ENCODE measurements at regions not wholly inside any gene's neighbourhood (a gene's known extent, or its start where the extent isn't known, plus 50 kb on each side); places are given as distances from the start of the nearest gene placed in this dataset.

DNA sequence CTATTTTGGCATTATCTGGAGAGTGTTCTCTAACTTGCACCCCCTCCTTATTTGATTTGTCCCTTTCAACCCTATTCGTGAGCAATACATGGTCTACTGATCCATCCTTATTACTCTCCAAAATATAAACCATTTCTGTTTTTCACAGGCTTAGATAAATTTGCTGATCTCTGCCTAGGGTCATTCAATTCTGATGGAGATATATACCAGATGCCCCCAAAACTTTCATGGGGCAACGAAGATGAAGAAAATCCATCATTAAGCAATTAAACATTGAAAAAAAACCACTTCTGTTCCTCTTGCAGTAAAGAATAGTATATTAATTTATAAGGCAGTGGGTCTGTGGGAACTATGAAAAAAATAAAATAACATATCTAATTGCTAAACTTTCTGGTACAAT, 313.4 kb downstream of the CASP12 start:
- no peaks in the 10 kb centered on the region for H3K36me3 Mint-ChIP-seq (ENCODE audit: insufficient read depth)
- no peak overlapping the region for H3K27ac Mint-ChIP-seq (ENCODE audit: low read depth)
- H3K9me3 Mint-ChIP-seq = no peaks in the 10 kb centered on the region
- H3K4me1 Mint-ChIP-seq = no peaks in the 10 kb centered on the region
- peaks cover 22% of the 10 kb centered on the region for H3K27me3 Mint-ChIP-seq
- ATAC-seq (replicated peaks; ENCODE audit: extremely low read depth, poor library complexity, severe bottlenecking) (no peak), DNase-seq (ENCODE audit: low spot score in 2 of 2) (no peak)
- no peak overlapping the region for H3K4me3 Mint-ChIP-seq

- Mint-ChIP-seq H3K9me3 (no peaks in the 10 kb centered on the region), H3K27me3 (peaks cover 22% of the 10 kb centered on the region), H3K36me3 (ENCODE audit: insufficient read depth) (no peaks in the 10 kb centered on the region), H3K27ac (ENCODE audit: low read depth) (no peak overlapping the region), H3K4me1 (no peaks in the 10 kb centered on the region), H3K4me3 (no peak overlapping the region)
- ATAC-seq (replicated peaks; ENCODE audit: extremely low read depth, poor library complexity, severe bottlenecking) (no peak), DNase-seq (ENCODE audit: low spot score in 2 of 2) (no peak)
Observed at GRCh38 chr11:104583857-104584256, 314.4 kb downstream of the CASP12 start.

DNA sequence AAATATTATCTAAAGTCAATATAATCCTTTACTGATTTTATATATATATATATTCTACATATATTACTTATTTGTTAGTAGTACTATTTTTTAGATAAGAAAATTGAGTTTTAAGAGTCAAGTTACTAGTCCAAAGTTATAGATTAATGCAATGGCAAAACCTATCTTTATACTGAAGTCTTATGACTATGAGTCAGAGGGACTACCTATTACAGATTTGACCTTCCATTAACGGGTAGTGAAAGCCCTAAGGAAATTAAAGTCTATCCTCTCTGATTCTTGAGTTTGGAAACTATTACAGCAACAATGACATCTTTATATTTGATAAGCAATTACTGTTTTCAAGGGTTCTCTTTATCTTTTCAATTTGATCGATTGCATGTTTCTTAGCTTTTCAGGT, 315.8 kb downstream of the CASP12 start:
- H3K27ac Mint-ChIP-seq (ENCODE audit: low read depth) = no peak overlapping the region
- no peaks in the 10 kb centered on the region for H3K4me1 Mint-ChIP-seq
- ATAC-seq (replicated peaks; ENCODE audit: extremely low read depth, poor library complexity, severe bottlenecking) (no peak), DNase-seq (ENCODE audit: low spot score in 2 of 2) (no peak)
- H3K4me3 Mint-ChIP-seq = no peak overlapping the region
- no peaks in the 10 kb centered on the region for H3K9me3 Mint-ChIP-seq
- no peaks in the 10 kb centered on the region for H3K36me3 Mint-ChIP-seq (ENCODE audit: insufficient read depth)
- H3K27me3 Mint-ChIP-seq = peaks cover 22% of the 10 kb centered on the region

GRCh38 chr11:104581246-104581980, 316.8 kb downstream of the CASP12 start:
- DNase-seq (ENCODE audit: low spot score in 2 of 2) (no peak), ATAC-seq (replicated peaks; ENCODE audit: extremely low read depth, poor library complexity, severe bottlenecking) (no peak)
- Mint-ChIP-seq H3K27me3 (peaks cover 22% of the 10 kb centered on the region), H3K4me1 (no peaks in the 10 kb centered on the region), H3K36me3 (ENCODE audit: insufficient read depth) (no peaks in the 10 kb centered on the region), H3K4me3 (no peak overlapping the region), H3K27ac (ENCODE audit: low read depth) (no peak overlapping the region), H3K9me3 (no peaks in the 10 kb centered on the region)

GRCh38 chr11:104573441-104573990, 324.7 kb downstream of the CASP12 start:
- DNase-seq (ENCODE audit: low spot score in 2 of 2) (no peak), ATAC-seq (replicated peaks; ENCODE audit: extremely low read depth, poor library complexity, severe bottlenecking) (no peak)
- peaks cover 10% of the 10 kb centered on the region for H3K9me3 Mint-ChIP-seq

DNA sequence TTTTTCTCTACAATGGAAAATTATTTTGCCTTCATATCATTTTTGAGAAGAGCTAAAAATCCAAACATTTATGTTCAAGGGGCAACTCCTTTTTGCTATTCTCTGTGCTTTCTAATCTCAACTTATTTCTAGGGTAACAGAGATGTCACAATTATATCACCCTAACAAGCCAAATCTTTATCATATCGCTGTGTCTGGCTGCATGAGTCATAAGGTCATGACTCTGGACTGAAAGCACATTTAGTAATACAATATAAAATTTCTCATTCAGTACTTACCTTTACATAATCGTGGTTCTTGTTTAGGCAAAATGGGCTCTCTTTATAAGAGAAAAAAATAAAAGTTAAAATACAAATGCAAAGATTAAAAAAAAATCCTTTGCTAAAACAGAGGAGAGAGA, 326.0 kb downstream of the CASP12 start:
- H3K4me3 Mint-ChIP-seq = no peak overlapping the region
- no peak for ATAC-seq (replicated peaks; ENCODE audit: extremely low read depth, poor library complexity, severe bottlenecking)
- H3K27me3 Mint-ChIP-seq = no peaks in the 10 kb centered on the region

More at GRCh38 chr11:104573441-104573990, 324.7 kb downstream of the CASP12 start:
- no peaks in the 10 kb centered on the region for H3K4me1 Mint-ChIP-seq
- H3K27ac Mint-ChIP-seq (ENCODE audit: low read depth) = no peak overlapping the region
- H3K36me3 Mint-ChIP-seq (ENCODE audit: insufficient read depth) = no peaks in the 10 kb centered on the region
- no peaks in the 10 kb centered on the region for H3K27me3 Mint-ChIP-seq
- no peak overlapping the region for H3K4me3 Mint-ChIP-seq

DNA sequence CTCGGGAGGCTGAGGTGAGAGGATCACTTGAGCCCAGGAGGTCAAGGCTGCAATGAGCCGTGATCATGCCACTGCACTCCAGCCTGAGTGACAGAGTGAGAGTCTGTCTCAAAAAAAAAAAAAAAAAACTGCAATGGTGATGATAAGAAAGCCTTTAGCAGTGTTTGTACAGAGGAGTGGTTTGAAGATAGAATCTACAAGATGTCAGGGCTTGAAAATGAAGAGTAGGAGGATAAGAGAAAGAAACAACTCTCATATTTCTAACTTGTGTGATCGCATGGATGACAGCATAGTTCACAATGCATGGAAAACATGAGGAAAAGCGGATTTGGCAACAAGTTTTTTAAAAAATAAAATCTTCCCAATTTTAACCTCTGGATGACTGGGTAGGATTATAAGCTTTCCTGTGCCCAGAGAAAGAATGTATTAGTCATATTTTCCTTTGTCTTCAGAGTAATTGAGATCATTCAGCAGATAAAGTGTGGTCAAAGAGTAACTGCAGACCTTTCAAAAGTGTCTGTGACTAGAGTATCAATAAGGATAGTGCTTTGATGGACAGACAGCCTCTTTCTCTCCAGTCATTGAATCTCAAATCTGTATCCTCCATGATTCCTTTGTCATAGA, 328.1 kb downstream of the CASP12 start:
- Mint-ChIP-seq H3K27me3 (no peaks in the 10 kb centered on the region), H3K27ac (ENCODE audit: low read depth) (no peak overlapping the region)

More for the DNA sequence above, 326.0 kb downstream of the CASP12 start:
- H3K4me1 Mint-ChIP-seq = no peaks in the 10 kb centered on the region
- no peaks in the 10 kb centered on the region for H3K36me3 Mint-ChIP-seq (ENCODE audit: insufficient read depth)
- DNase-seq (ENCODE audit: low spot score in 2 of 2) = no peak
- H3K27ac Mint-ChIP-seq (ENCODE audit: low read depth) = no peak overlapping the region
- H3K9me3 Mint-ChIP-seq = peaks cover 10% of the 10 kb centered on the region

DNA sequence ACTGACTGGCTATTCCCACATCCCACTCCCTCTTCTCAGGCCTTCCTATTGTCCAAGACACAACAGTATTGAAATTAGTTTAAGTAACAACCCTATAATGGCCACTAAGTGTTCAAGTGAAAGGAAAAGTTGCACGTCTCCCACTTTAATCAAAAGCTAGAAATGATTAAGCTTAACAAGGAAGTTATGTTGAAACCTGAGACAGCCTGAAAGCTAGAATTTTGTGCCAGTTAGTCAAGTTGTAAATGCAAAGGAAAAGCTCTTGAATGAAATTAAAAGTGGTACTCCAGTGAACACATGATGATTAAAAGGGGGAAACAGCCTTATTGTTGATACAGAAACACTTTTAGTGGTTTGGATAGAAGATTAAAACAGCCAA, 332.7 kb downstream of the CASP12 start:
- H3K27ac Mint-ChIP-seq (ENCODE audit: low read depth) = no peak overlapping the region
- H3K9me3 Mint-ChIP-seq = no peaks in the 10 kb centered on the region
- H3K4me3 Mint-ChIP-seq = no peak overlapping the region
- ATAC-seq (replicated peaks; ENCODE audit: extremely low read depth, poor library complexity, severe bottlenecking) = no peak
- no peaks in the 10 kb centered on the region for H3K36me3 Mint-ChIP-seq (ENCODE audit: insufficient read depth)
- H3K4me1 Mint-ChIP-seq = no peaks in the 10 kb centered on the region
- no peaks in the 10 kb centered on the region for H3K27me3 Mint-ChIP-seq
- DNase-seq (ENCODE audit: low spot score in 2 of 2) = no peak

More for the DNA sequence above, 328.1 kb downstream of the CASP12 start:
- Mint-ChIP-seq H3K4me3 (no peak overlapping the region), H3K9me3 (peaks cover 8% of the 10 kb centered on the region), H3K4me1 (no peaks in the 10 kb centered on the region), H3K36me3 (ENCODE audit: insufficient read depth) (no peaks in the 10 kb centered on the region)
- DNase-seq (ENCODE audit: low spot score in 2 of 2) (no peak), ATAC-seq (replicated peaks; ENCODE audit: extremely low read depth, poor library complexity, severe bottlenecking) (no peak)

DNA sequence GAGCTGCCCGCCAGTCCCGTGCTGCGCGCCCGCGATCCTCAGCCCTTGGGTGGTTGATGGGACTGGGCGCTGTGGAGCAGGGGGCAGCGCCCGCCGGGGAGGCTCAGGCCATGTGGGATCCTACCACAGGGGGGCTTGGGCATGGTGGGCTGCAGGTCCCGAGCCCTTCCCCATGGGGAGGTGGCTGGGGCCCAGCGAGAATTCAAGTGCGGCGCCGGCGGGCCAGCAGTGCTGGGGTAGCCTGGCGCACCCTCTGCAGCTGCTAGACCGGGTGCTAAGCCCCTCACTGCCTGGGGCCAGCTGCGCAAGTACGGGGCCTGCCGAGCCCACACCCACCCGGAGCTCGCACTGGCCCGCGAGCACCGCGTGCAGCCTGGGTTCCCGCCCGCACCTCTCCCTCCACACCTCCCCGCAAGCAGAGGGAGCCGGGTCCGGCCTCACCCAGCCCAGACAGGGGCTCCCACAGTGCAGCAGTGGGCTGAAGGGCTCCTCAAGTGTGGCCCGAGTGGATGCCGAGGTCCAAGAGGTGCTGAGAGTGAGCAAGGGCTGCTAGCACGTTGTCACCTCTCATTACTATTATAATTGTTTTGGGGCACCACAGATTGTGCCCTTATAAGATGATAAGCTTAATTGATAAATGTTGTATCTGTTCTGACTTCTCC, 333.2 kb downstream of the CASP12 start:
- Mint-ChIP-seq H3K36me3 (ENCODE audit: insufficient read depth) (no peaks in the 10 kb centered on the region), H3K27me3 (no peaks in the 10 kb centered on the region), H3K27ac (ENCODE audit: low read depth) (no peak overlapping the region), H3K9me3 (no peaks in the 10 kb centered on the region), H3K4me3 (no peak overlapping the region), H3K4me1 (no peaks in the 10 kb centered on the region)
- DNase-seq (ENCODE audit: low spot score in 2 of 2) = no peak
- ATAC-seq (replicated peaks; ENCODE audit: extremely low read depth, poor library complexity, severe bottlenecking) = no peak

GRCh38 chr11:104556606-104557301, 341.5 kb downstream of the CASP12 start:
- H3K27me3 Mint-ChIP-seq = peaks cover 28% of the 10 kb centered on the region
- no peaks in the 10 kb centered on the region for H3K9me3 Mint-ChIP-seq
- no peak overlapping the region for H3K27ac Mint-ChIP-seq (ENCODE audit: low read depth)
- H3K36me3 Mint-ChIP-seq (ENCODE audit: insufficient read depth) = no peaks in the 10 kb centered on the region
- no peak for DNase-seq (ENCODE audit: low spot score in 2 of 2)
- ATAC-seq (replicated peaks; ENCODE audit: extremely low read depth, poor library complexity, severe bottlenecking) = no peak
- H3K4me3 Mint-ChIP-seq = no peak overlapping the region
- no peaks in the 10 kb centered on the region for H3K4me1 Mint-ChIP-seq

- H3K36me3 Mint-ChIP-seq (ENCODE audit: insufficient read depth) = no peaks in the 10 kb centered on the region
- ATAC-seq (replicated peaks; ENCODE audit: extremely low read depth, poor library complexity, severe bottlenecking) (peak; percentile 32), DNase-seq (ENCODE audit: low spot score in 2 of 2) (no peak)
- no peak overlapping the region for H3K4me3 Mint-ChIP-seq
- H3K27ac Mint-ChIP-seq (ENCODE audit: low read depth) = no peak overlapping the region
- no peaks in the 10 kb centered on the region for H3K27me3 Mint-ChIP-seq
- no peaks in the 10 kb centered on the region for H3K4me1 Mint-ChIP-seq
- H3K9me3 Mint-ChIP-seq = no peaks in the 10 kb centered on the region
Observed at GRCh38 chr11:104549019-104549418, 349.2 kb downstream of the CASP12 start.

GRCh38 chr11:104547996-104548661, 350.1 kb downstream of the CASP12 start:
- ATAC-seq (replicated peaks; ENCODE audit: extremely low read depth, poor library complexity, severe bottlenecking) (no peak), DNase-seq (ENCODE audit: low spot score in 2 of 2) (no peak)
- no peaks in the 10 kb centered on the region for H3K4me1 Mint-ChIP-seq
- H3K4me3 Mint-ChIP-seq = no peak overlapping the region
- H3K27me3 Mint-ChIP-seq = no peaks in the 10 kb centered on the region
- no peaks in the 10 kb centered on the region for H3K9me3 Mint-ChIP-seq
- no peak overlapping the region for H3K27ac Mint-ChIP-seq (ENCODE audit: low read depth)
- H3K36me3 Mint-ChIP-seq (ENCODE audit: insufficient read depth) = no peaks in the 10 kb centered on the region

All from central memory CD8-positive, alpha-beta T cell (primary cell).